Tibial nerve (tissue), 4 donors: ENCODE measurements at regions not wholly inside any gene's neighbourhood (a gene's known extent, or its start where the extent isn't known, plus 50 kb on each side); places are given as distances from the start of the nearest gene placed in this dataset.

Experiments
- EP300 ChIP-seq, 2 donors: sonication (generic); formaldehyde crosslinking; IDR thresholded peaks; one replicate each; pipeline ENCODE4 v1.6.1; 2017; ENCODE audit warnings: antibody characterized with exemption in 2 of 2, mild to moderate bottlenecking in 1 of 2
- TF ChIP-seq, protein P1 (sequence below), 5 experiments: fragments of 200-600 bp in 3 of 5; fragments of 450-650 bp in 2 of 5; sonication (generic) in 3 of 5; IDR thresholded peaks; one replicate each; pipeline ENCODE4 v1.5.1; 2016 to 2019; ENCODE audit warnings: antibody characterized with exemption in 5 of 5, mild to moderate bottlenecking in 3 of 5, moderate library complexity in 2 of 5

DNA sequence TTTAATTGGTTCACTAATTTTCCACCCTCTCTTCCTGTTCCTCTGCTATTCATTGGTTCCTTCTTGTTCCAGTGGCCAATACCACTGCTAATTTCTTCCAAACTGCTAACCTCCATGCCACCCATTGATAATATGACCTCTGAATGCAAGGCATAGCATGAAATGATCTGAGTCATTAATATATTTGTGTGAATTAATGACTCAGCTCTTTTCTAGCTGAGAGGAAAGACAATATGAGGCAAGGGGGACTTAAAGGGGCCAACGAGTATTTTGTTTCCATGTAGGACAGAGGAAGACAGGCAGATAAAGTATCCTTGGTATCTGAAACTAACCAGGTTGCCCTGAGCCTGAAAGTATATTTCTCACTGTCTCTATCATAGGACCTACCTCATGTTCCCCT lies 154.3 kb upstream of the BRINP1 start:
- TF ChIP-seq, protein P1, sequence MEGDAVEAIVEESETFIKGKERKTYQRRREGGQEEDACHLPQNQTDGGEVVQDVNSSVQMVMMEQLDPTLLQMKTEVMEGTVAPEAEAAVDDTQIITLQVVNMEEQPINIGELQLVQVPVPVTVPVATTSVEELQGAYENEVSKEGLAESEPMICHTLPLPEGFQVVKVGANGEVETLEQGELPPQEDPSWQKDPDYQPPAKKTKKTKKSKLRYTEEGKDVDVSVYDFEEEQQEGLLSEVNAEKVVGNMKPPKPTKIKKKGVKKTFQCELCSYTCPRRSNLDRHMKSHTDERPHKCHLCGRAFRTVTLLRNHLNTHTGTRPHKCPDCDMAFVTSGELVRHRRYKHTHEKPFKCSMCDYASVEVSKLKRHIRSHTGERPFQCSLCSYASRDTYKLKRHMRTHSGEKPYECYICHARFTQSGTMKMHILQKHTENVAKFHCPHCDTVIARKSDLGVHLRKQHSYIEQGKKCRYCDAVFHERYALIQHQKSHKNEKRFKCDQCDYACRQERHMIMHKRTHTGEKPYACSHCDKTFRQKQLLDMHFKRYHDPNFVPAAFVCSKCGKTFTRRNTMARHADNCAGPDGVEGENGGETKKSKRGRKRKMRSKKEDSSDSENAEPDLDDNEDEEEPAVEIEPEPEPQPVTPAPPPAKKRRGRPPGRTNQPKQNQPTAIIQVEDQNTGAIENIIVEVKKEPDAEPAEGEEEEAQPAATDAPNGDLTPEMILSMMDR (IDR thresholded peaks at IDR 0.05), result no peak
- no peak for TF ChIP-seq EP300 (IDR thresholded peaks at IDR 0.05)
